ENCODE measurements at regions not wholly inside any gene's neighbourhood (a gene's known extent, or its start where the extent isn't known, plus 50 kb on each side); places are given as distances from the start of the nearest gene placed in this dataset.

DNA sequence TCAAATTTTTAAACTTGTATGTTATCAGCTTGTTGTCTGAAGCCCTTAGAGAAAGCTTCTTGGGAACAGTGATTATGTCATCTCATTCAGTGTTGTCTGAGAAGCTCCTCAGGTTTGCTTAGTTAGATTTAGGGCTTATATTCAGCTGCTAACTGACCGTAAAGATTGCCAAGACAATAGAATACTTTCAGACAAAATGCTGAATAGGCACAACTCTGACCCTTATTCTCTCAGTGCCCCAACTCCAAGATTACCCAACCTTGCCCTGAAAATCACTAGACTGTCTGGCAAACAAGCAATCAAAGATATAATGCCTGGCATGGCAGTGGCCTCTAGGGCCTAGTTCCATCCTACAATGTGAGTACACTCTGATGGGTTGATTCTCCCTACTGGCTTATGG lies 950.5 kb upstream of the HS3ST1 start:
- TF ChIP-seq, protein P1, sequence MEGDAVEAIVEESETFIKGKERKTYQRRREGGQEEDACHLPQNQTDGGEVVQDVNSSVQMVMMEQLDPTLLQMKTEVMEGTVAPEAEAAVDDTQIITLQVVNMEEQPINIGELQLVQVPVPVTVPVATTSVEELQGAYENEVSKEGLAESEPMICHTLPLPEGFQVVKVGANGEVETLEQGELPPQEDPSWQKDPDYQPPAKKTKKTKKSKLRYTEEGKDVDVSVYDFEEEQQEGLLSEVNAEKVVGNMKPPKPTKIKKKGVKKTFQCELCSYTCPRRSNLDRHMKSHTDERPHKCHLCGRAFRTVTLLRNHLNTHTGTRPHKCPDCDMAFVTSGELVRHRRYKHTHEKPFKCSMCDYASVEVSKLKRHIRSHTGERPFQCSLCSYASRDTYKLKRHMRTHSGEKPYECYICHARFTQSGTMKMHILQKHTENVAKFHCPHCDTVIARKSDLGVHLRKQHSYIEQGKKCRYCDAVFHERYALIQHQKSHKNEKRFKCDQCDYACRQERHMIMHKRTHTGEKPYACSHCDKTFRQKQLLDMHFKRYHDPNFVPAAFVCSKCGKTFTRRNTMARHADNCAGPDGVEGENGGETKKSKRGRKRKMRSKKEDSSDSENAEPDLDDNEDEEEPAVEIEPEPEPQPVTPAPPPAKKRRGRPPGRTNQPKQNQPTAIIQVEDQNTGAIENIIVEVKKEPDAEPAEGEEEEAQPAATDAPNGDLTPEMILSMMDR (IDR thresholded peaks at IDR 0.05 in 8 of 11, conservative IDR thresholded peaks at IDR 0.05 in 3 of 11): no peak
- TF ChIP-seq POLR2AphosphoS5 (IDR thresholded peaks at IDR 0.05): no peak
- no peak for TF ChIP-seq POLR2A (IDR thresholded peaks at IDR 0.05)
